GM23338 (cell line): ENCODE measurements at regions not wholly inside any gene's neighbourhood (a gene's known extent, or its start where the extent isn't known, plus 50 kb on each side); places are given as distances from the start of the nearest gene placed in this dataset.

Experiments
- CREB1 ChIP-seq: fragments of 250-450 bp; sonication (Bioruptor Pico); IDR thresholded peaks from 2 replicates; pipeline ENCODE4 v1.5.0; 2020; ENCODE audit warnings: low read depth, mild to moderate bottlenecking, moderate library complexity
- EZH2 ChIP-seq: fragments of 200-600 bp; sonication (generic); IDR thresholded peaks from one replicate; pipeline ENCODE4 v1.8.0; 2017; ENCODE audit warnings: antibody characterized with exemption, mild to moderate bottlenecking, low read depth; ENCODE audit not compliant: unreplicated experiment
- EZH2phosphoT487 ChIP-seq: fragments of 200-600 bp; sonication (generic); IDR thresholded peaks from one replicate; pipeline ENCODE4 v1.8.1; 2018; ENCODE audit warnings: antibody characterized with exemption; ENCODE audit not compliant: unreplicated experiment
- JUNB ChIP-seq: IDR thresholded peaks from one replicate; pipeline ENCODE4 v1.6.1; 2016; ENCODE audit warnings: antibody characterized with exemption; ENCODE audit not compliant: unreplicated experiment
- POLR2AphosphoS5 ChIP-seq: IDR thresholded peaks from 2 replicates; pipeline ENCODE4 v1.6.1; 2016; ENCODE audit warnings: antibody characterized with exemption, low read depth
- STAT1 ChIP-seq: IDR thresholded peaks from one replicate; pipeline ENCODE4 v1.6.1; 2016; ENCODE audit warnings: antibody characterized with exemption; ENCODE audit not compliant: unreplicated experiment
- ZNF331 ChIP-seq: fragments of 250-450 bp; sonication (Bioruptor Pico); IDR thresholded peaks from 2 replicates; pipeline ENCODE4 v1.5.0; 2020; ENCODE audit warnings: low read depth, mild to moderate bottlenecking, moderate library complexity
- TF ChIP-seq, protein P1 (sequence below), 2 experiments: fragments of 200-600 bp in 1 of 2; sonication (generic) in 1 of 2; conservative IDR thresholded peaks; 2 replicates each; pipeline versions ENCODE4 v1.5.1 to v1.6.1; 2016 to 2017; ENCODE audit warnings: antibody characterized with exemption in 2 of 2, low read depth in 2 of 2, mild to moderate bottlenecking in 2 of 2, moderate library complexity in 1 of 2
- TF ChIP-seq, protein P2 (sequence below): IDR thresholded peaks from one replicate; pipeline ENCODE4 v1.6.1; 2018; ENCODE audit warnings: antibody characterized with exemption; ENCODE audit not compliant: unreplicated experiment
- TF ChIP-seq, protein P3 (sequence below): fragments of 250-450 bp; sonication (Bioruptor Pico); IDR thresholded peaks from 2 replicates; pipeline ENCODE4 v1.5.0; 2020; ENCODE audit warnings: mild to moderate bottlenecking, moderate library complexity

DNA sequence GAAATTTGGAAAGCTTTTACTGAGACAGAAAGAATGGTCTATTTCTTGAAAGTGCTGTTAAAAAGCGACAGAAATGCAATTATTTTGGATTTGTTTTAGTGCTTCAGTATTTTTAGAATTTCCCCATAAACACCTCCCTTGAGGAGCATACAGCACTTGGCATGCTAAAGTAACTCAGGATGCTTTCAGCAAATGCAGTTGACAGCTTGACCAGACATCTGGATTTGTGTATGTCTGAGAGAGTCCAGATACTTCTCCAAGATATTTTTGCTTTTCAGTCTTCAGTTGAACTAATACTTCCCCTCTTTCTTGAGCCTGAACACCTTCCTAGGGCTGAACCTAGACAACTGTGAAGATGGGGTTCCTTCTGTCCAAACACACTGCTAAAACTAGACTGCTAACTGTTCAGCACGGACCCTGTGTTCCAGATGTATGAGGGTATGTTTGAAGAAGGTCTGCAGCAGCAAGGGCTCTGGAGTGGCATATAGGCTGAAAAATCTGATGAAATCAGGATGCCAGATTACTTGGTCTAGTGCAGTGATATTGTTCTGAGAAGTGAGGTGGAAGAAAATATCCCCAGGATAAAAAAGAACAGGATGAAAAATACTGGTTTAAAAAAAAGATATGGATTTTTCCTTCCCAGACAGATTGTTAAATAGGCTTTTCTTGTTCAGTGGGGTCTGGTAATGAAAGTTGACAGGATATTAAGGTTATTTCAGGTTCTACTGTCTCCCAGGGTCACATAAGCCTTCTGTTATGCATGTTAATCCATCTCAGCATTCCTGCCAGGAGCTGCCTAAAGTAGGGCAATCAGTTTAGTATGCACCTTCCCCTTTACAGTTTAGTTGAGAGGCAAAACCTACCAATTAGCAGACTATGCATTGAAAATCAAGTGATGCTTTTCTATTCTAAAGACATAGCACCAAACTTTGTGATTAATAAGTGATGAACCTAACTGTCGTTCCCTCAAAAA lies 516.9 kb upstream of the TBL1XR1 start:
- TF ChIP-seq, protein P1, sequence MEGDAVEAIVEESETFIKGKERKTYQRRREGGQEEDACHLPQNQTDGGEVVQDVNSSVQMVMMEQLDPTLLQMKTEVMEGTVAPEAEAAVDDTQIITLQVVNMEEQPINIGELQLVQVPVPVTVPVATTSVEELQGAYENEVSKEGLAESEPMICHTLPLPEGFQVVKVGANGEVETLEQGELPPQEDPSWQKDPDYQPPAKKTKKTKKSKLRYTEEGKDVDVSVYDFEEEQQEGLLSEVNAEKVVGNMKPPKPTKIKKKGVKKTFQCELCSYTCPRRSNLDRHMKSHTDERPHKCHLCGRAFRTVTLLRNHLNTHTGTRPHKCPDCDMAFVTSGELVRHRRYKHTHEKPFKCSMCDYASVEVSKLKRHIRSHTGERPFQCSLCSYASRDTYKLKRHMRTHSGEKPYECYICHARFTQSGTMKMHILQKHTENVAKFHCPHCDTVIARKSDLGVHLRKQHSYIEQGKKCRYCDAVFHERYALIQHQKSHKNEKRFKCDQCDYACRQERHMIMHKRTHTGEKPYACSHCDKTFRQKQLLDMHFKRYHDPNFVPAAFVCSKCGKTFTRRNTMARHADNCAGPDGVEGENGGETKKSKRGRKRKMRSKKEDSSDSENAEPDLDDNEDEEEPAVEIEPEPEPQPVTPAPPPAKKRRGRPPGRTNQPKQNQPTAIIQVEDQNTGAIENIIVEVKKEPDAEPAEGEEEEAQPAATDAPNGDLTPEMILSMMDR (conservative IDR thresholded peaks at IDR 0.05; ENCODE audit: low read depth in 2 of 2): no peak
- TF ChIP-seq POLR2AphosphoS5 (no peak), EZH2 (no peak), ZNF331 (CRISPR knock-in tag) (no peak), EZH2phosphoT487 (no peak), JUNB (no peak), STAT1 (no peak), CREB1 (no peak)
- TF ChIP-seq, protein P2, sequence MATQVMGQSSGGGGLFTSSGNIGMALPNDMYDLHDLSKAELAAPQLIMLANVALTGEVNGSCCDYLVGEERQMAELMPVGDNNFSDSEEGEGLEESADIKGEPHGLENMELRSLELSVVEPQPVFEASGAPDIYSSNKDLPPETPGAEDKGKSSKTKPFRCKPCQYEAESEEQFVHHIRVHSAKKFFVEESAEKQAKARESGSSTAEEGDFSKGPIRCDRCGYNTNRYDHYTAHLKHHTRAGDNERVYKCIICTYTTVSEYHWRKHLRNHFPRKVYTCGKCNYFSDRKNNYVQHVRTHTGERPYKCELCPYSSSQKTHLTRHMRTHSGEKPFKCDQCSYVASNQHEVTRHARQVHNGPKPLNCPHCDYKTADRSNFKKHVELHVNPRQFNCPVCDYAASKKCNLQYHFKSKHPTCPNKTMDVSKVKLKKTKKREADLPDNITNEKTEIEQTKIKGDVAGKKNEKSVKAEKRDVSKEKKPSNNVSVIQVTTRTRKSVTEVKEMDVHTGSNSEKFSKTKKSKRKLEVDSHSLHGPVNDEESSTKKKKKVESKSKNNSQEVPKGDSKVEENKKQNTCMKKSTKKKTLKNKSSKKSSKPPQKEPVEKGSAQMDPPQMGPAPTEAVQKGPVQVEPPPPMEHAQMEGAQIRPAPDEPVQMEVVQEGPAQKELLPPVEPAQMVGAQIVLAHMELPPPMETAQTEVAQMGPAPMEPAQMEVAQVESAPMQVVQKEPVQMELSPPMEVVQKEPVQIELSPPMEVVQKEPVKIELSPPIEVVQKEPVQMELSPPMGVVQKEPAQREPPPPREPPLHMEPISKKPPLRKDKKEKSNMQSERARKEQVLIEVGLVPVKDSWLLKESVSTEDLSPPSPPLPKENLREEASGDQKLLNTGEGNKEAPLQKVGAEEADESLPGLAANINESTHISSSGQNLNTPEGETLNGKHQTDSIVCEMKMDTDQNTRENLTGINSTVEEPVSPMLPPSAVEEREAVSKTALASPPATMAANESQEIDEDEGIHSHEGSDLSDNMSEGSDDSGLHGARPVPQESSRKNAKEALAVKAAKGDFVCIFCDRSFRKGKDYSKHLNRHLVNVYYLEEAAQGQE: no peak
- TF ChIP-seq, protein P3, sequence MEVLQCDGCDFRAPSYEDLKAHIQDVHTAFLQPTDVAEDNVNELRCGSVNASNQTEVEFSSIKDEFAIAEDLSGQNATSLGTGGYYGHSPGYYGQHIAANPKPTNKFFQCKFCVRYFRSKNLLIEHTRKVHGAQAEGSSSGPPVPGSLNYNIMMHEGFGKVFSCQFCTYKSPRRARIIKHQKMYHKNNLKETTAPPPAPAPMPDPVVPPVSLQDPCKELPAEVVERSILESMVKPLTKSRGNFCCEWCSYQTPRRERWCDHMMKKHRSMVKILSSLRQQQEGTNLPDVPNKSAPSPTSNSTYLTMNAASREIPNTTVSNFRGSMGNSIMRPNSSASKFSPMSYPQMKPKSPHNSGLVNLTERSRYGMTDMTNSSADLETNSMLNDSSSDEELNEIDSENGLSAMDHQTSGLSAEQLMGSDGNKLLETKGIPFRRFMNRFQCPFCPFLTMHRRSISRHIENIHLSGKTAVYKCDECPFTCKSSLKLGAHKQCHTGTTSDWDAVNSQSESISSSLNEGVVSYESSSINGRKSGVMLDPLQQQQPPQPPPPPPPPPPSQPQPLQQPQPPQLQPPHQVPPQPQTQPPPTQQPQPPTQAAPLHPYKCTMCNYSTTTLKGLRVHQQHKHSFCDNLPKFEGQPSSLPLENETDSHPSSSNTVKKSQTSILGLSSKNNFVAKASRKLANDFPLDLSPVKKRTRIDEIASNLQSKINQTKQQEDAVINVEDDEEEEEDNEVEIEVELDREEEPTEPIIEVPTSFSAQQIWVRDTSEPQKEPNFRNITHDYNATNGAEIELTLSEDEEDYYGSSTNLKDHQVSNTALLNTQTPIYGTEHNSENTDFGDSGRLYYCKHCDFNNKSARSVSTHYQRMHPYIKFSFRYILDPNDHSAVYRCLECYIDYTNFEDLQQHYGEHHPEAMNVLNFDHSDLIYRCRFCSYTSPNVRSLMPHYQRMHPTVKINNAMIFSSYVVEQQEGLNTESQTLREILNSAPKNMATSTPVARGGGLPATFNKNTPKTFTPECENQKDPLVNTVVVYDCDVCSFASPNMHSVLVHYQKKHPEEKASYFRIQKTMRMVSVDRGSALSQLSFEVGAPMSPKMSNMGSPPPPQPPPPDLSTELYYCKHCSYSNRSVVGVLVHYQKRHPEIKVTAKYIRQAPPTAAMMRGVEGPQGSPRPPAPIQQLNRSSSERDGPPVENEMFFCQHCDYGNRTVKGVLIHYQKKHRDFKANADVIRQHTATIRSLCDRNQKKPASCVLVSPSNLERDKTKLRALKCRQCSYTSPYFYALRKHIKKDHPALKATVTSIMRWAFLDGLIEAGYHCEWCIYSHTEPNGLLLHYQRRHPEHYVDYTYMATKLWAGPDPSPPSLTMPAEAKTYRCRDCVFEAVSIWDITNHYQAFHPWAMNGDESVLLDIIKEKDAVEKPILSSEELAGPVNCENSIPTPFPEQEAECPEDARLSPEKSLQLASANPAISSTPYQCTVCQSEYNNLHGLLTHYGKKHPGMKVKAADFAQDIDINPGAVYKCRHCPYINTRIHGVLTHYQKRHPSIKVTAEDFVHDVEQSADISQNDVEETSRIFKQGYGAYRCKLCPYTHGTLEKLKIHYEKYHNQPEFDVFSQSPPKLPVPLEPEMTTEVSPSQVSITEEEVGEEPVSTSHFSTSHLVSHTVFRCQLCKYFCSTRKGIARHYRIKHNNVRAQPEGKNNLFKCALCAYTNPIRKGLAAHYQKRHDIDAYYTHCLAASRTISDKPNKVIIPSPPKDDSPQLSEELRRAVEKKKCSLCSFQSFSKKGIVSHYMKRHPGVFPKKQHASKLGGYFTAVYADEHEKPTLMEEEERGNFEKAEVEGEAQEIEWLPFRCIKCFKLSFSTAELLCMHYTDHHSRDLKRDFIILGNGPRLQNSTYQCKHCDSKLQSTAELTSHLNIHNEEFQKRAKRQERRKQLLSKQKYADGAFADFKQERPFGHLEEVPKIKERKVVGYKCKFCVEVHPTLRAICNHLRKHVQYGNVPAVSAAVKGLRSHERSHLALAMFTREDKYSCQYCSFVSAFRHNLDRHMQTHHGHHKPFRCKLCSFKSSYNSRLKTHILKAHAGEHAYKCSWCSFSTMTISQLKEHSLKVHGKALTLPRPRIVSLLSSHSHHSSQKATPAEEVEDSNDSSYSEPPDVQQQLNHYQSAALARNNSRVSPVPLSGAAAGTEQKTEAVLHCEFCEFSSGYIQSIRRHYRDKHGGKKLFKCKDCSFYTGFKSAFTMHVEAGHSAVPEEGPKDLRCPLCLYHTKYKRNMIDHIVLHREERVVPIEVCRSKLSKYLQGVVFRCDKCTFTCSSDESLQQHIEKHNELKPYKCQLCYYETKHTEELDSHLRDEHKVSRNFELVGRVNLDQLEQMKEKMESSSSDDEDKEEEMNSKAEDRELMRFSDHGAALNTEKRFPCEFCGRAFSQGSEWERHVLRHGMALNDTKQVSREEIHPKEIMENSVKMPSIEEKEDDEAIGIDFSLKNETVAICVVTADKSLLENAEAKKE (CRISPR knock-in tag): 0 out of 2 replicates have a peak, but pooled peaks have one; percentile 45
